Peyer's patch (tissue), 4 donors: ENCODE measurements at regions not wholly inside any gene's neighbourhood (a gene's known extent, or its start where the extent isn't known, plus 50 kb on each side); places are given as distances from the start of the nearest gene placed in this dataset.

Experiments
- DNase-seq, 3 donors: peaks; one replicate each; pipeline ENCODE4 v3.0.0-alpha.2; 2017 to 2019
- H3K27ac ChIP-seq, 4 donors: fragments of 200-600 bp; sonication (generic); one replicate each; pipeline ENCODE4 v1.5.1; 2016 to 2019
- H3K27me3 ChIP-seq, 2 donors: fragments of 200-600 bp; sonication (generic); one replicate each; pipeline ENCODE4 v1.5.1; 2019
- H3K36me3 ChIP-seq, 3 donors: fragments of 200-600 bp; sonication (generic); one replicate each; pipeline ENCODE4 v1.5.1; 2016 to 2019
- H3K4me1 ChIP-seq, 4 donors: fragments of 200-600 bp; sonication (generic); one replicate each; pipeline ENCODE4 v1.5.1; 2016 to 2019
- H3K4me3 ChIP-seq, 4 donors: fragments of 200-600 bp; sonication (generic); 1 replicate in 3 of 4; 2 replicates in 1 of 4; pipeline ENCODE4 v1.5.1; 2016 to 2019; ENCODE audit warnings: mild to moderate bottlenecking in 1 of 4
- H3K9me3 ChIP-seq, 4 donors: fragments of 200-600 bp; sonication (generic); one replicate each; pipeline ENCODE4 v1.5.1; 2016 to 2019; ENCODE audit warnings: mild to moderate bottlenecking in 1 of 4
- POLR2A ChIP-seq, 2 donors: fragments of 450-650 bp; IDR thresholded peaks; one replicate each; pipeline ENCODE4 v1.5.1; 2017; ENCODE audit warnings: antibody characterized with exemption in 2 of 2, mild to moderate bottlenecking in 2 of 2, moderate library complexity in 2 of 2
- TF ChIP-seq, protein P1 (sequence below), 6 experiments: fragments of 450-650 bp in 4 of 6; fragments of 200-600 bp in 2 of 6; sonication (generic) in 1 of 6; IDR thresholded peaks; one replicate each; pipeline ENCODE4 v1.5.1; 2017 to 2019; ENCODE audit warnings: antibody characterized with exemption in 6 of 6, mild to moderate bottlenecking in 3 of 6, moderate library complexity in 1 of 6

DNA sequence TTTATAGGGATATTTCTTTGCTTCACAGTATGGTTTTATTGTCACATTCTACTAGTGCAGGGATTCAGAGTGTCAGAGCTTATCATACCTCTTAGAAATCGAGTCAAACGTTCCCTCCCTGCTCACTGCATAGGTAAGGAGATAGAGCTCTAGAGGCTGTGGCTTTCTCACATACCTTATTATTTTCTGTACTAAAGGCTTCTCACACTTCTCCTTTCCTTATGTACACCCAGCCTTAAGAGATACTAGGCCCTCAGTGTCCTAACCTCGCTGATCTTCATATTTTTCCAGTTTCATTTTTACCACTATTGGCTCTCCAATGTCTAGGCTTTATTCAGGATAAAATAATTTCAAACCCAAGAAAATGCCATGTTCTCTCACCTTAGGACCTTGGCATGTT lies 297.3 kb upstream of the RIOK2 start:
- H3K4me3 ChIP-seq: no peak overlapping the region
- no peak overlapping the region for H3K27ac ChIP-seq
- no peaks in the 10 kb centered on the region for H3K36me3 ChIP-seq
- no peaks in the 10 kb centered on the region for H3K9me3 ChIP-seq
- no peak for TF ChIP-seq POLR2A (IDR thresholded peaks at IDR 0.05)
- TF ChIP-seq, protein P1, sequence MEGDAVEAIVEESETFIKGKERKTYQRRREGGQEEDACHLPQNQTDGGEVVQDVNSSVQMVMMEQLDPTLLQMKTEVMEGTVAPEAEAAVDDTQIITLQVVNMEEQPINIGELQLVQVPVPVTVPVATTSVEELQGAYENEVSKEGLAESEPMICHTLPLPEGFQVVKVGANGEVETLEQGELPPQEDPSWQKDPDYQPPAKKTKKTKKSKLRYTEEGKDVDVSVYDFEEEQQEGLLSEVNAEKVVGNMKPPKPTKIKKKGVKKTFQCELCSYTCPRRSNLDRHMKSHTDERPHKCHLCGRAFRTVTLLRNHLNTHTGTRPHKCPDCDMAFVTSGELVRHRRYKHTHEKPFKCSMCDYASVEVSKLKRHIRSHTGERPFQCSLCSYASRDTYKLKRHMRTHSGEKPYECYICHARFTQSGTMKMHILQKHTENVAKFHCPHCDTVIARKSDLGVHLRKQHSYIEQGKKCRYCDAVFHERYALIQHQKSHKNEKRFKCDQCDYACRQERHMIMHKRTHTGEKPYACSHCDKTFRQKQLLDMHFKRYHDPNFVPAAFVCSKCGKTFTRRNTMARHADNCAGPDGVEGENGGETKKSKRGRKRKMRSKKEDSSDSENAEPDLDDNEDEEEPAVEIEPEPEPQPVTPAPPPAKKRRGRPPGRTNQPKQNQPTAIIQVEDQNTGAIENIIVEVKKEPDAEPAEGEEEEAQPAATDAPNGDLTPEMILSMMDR (IDR thresholded peaks at IDR 0.05): no peak
- no peak for DNase-seq
- H3K27me3 ChIP-seq: no peaks in the 10 kb centered on the region
- H3K4me1 ChIP-seq: no peaks in the 10 kb centered on the region

DNA sequence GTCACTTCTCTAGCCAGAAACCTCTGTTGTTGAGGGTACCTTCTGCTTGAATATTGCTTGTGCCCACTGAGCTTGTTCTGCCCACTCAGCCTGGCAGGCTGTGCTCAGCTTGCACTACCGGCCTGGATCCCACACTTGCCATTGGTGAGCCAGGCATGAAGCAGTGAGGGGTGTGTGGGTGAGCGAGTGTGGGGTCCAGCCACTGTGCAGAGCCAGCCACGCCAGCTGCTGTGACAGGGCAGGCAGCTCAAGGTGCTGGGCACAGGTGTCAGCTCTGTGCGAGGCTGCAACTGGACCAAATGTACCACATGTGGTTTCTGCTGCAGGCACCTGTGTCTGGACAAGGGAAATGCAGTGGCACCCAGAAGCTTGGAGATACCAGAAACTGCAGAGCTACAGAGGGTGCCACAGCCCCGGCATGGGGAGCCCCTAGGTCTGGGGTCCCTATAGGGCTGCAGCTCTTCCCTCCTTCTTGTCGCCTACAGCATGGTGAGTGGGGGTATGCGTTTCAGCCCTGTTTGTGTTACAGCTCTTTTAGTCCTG lies 305.1 kb upstream of the RIOK2 start:
- Histone ChIP-seq H3K9me3 (no peaks in the 10 kb centered on the region), H3K4me1 (no peaks in the 10 kb centered on the region), H3K4me3 (no peak overlapping the region), H3K36me3 (no peaks in the 10 kb centered on the region), H3K27me3 (no peaks in the 10 kb centered on the region), H3K27ac (no peak overlapping the region)
- DNase-seq: no peak
- TF ChIP-seq, protein P1 (IDR thresholded peaks at IDR 0.05): no peak
- TF ChIP-seq POLR2A (IDR thresholded peaks at IDR 0.05): no peak

DNA sequence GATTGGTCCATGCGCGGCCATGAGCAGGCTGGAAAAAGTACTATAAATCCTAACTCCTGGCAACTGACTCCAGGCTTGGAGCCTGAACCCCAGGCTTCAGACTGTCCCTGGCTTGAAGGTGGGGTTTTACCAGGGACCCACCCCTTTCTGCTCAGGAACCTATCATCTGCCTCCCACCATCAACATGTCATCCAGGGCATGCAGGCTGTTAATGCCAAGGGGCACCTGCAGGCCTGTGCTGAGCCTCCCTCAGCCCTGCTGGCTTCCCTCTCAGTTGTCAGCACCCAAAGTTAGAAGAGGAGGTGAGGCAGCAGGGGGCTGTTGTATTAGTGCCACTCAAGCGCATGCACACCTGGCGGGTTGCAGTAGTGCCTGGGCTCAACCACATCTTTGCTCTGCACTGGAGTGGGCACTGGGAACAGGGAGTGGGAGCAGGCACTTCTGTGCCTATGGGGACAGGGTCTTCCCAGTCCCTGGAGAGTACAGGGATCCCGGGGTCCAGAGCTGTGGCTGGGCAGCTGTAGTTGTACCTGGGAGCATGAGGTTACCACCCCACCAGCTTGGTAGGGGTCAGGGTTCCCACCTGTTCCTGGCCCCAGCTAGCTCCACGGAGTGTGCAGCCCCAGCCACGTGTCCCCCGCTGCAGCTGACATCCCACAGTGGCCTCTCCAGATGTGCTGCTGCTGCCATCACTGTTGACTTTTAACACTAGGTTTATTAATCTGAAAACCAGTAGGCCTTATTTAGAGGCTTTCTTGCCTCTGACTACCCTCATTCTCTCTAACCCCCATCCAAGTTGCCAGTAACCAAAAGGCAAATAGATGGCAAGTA lies 306.2 kb upstream of the RIOK2 start:
- TF ChIP-seq, protein P1 (IDR thresholded peaks at IDR 0.05): no peak
- no peak for TF ChIP-seq POLR2A (IDR thresholded peaks at IDR 0.05)
- DNase-seq: no peak
- no peak overlapping the region for H3K27ac ChIP-seq
- H3K4me3 ChIP-seq: no peak overlapping the region
- H3K9me3 ChIP-seq: no peaks in the 10 kb centered on the region
- H3K36me3 ChIP-seq: no peaks in the 10 kb centered on the region
- H3K4me1 ChIP-seq: no peaks in the 10 kb centered on the region
- H3K27me3 ChIP-seq: no peaks in the 10 kb centered on the region

DNA sequence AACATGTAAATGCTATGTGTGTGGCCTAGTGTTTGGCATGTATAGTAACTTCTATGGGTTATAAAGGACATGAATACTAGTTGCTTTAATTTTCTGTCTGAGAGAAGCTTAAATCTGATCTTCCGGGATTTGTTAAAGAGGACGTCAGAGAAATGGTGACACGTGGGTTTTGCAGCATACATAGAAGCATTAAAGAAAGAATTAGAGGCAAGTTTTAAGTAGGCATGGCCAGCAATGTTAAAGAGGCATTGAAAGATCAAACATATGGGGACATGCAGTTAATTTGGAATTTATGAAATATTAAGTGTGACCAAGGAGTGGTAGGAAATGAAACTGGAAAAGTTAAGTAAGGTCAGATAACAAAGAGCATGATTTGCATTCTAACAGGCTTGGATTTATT lies 311.4 kb upstream of the RIOK2 start:
- TF ChIP-seq, protein P1 (IDR thresholded peaks at IDR 0.05): no peak
- Histone ChIP-seq H3K9me3 (no peaks in the 10 kb centered on the region), H3K27ac (no peak overlapping the region), H3K4me1 (no peaks in the 10 kb centered on the region), H3K27me3 (no peaks in the 10 kb centered on the region), H3K4me3 (no peak overlapping the region), H3K36me3 (no peaks in the 10 kb centered on the region)
- no peak for DNase-seq

DNA sequence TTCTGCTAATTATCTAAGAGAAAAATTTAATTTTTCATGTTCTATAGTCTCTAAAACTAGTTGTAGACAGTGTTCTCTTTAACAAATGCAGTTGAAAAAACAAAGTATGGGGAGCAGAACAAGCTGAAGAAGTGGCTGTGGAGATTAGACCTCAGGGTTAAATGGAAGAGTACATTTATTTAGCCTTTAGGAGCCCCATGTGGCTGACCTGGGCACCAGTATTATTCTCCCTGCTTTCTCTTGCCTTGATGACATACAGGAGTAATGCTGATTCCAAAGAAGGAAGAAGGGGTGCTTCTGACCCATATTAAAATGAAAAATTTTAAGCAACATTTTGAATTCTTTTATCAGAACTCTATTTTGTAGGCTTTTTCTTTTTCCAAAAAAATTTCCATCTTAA lies 312.3 kb upstream of the RIOK2 start:
- no peaks in the 10 kb centered on the region for H3K9me3 ChIP-seq
- no peaks in the 10 kb centered on the region for H3K36me3 ChIP-seq
- TF ChIP-seq, protein P1 (IDR thresholded peaks at IDR 0.05): no peak
- no peak for TF ChIP-seq POLR2A (IDR thresholded peaks at IDR 0.05)
- no peak overlapping the region for H3K4me3 ChIP-seq
- no peak for DNase-seq
- H3K4me1 ChIP-seq: no peaks in the 10 kb centered on the region
- no peak overlapping the region for H3K27ac ChIP-seq
- no peaks in the 10 kb centered on the region for H3K27me3 ChIP-seq
